IPS-NIHi7 (cell line): ENCODE measurements at regions not wholly inside any gene's neighbourhood (a gene's known extent, or its start where the extent isn't known, plus 50 kb on each side); places are given as distances from the start of the nearest gene placed in this dataset.

Source experiments
- DNase-seq: peaks from one replicate; pipeline ENCODE4 v3.0.0; 2012; ENCODE audit warnings: mixed read lengths; ENCODE audit errors: extremely low spot score

DNA sequence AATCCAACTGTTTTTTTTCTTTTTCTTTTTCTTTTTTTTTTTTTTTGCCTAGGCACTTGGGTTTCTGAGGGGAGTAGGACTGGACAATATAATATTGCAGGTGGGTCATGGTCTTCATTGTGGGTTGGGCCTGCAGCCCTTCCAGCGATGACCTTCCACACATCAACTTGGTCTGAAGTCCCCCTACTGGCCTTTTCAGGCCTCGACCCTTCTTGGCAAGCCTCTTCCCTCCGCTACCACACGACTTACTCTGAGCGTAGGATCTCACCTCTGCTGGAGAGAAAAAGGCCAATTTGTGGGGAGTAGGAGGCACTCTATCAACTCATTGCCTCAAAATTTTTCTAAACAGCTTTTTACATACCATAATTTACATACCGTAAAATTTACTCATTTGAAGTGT, 51.1 kb upstream of the GRIK3 start:
- peak; percentile 80 for DNase-seq

DNA sequence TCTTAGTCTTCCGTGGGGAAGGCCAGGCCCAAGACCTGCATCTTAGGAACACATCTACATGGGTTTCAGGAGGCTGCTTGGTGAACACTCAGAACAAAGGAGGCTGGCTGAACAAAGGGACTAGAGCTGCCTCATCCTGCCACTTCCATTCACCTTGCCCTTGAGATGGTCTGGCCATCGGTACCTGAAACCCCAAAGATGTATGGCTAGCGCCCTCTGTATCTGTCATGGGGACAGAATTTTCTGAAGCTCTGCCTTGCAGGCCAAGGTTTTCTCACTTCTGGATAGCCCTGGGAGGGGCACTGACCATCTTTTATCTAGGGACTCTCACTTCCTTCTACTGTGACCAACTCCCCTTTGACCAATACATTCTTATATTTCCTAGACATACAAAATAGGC, 55.4 kb upstream of the GRIK3 start:
- peak; percentile 29 for DNase-seq

- no peak for DNase-seq
Measured at GRCh38 chr1:37090671-37091070, 56.4 kb upstream of the GRIK3 start.

- DNase-seq = no peak
Measured at GRCh38 chr1:37092937-37093336, 58.6 kb upstream of the GRIK3 start.

DNA sequence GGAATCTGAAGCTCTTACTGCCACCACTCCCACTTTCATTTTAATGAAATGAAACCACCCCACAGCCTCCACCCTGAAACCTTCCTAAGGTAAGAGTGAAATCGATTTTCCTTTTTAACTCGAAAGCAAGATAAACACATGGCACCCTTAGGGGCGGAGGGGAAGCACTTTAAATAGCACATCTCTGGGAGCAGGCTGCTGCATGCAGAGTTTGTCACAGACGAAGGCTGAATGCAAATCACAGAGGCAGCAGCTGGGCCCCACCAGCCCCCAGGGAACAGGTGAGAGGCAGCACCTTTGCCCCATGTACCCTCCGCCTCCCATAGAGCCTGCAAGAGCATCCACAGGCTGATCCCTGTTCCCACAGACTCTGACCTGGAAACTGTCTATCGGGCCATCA, 60.0 kb upstream of the GRIK3 start:
- no peak for DNase-seq

DNA sequence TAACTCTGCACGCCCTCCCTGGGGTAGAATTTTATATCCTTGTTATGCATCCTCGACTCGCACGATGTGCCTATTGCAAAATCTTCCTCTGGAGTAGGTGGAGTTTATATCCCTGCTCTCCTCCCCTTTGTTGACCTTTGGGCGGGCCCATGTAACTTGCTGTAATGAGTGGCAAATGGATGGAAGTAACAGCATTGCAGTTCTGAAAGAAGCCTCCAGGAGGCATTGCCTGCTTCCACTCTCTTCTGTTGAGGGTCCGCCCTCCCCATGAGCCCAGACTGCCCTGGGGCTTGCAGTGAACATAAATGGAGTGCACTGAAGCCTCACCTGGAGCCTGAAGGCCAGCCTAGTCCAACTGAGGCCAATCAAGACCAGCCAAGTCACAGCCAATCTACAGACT, 62.2 kb upstream of the GRIK3 start:
- peak; percentile 78 for DNase-seq

DNA sequence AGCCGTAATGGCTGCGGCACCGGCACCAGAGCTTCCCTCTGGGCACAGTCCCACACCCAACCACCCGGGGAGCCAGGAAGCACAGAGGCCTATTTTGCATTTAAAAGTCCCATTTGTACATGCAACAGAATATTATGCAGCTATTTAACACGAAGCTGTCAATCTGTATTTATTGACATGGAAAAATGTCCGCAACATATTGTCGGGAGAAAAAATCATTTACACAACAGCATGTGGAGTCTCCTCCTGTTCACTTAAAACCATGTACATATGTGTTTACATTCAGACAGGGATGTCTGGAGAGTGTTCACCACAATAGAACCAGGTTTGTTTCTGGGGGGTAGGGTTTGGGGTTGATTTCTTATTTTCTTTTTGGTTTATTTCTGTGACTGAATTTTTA, 63.4 kb upstream of the GRIK3 start:
- DNase-seq = no peak

- DNase-seq = peak; percentile 34
Measured at GRCh38 chr1:37098237-37098636, 63.9 kb upstream of the GRIK3 start.

DNA sequence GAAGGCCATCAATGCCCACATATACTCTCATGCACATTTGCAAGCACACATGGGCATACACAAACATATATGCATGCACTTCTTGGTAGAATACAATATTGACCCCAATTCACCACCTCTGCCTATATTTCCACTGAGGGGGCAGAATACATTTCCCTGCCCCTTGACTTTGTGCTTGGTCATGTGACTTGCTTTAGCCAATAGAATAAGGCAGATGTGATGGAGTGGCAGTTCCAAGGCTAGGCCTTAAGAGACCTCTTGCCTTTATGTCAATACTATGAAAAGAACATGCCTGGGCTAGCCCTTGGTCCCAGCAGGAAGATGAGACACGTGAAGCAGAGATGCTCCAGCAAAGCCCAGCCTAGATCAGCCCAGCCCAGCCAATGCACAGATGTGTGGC, 66.0 kb upstream of the GRIK3 start:
- no peak for DNase-seq

DNA sequence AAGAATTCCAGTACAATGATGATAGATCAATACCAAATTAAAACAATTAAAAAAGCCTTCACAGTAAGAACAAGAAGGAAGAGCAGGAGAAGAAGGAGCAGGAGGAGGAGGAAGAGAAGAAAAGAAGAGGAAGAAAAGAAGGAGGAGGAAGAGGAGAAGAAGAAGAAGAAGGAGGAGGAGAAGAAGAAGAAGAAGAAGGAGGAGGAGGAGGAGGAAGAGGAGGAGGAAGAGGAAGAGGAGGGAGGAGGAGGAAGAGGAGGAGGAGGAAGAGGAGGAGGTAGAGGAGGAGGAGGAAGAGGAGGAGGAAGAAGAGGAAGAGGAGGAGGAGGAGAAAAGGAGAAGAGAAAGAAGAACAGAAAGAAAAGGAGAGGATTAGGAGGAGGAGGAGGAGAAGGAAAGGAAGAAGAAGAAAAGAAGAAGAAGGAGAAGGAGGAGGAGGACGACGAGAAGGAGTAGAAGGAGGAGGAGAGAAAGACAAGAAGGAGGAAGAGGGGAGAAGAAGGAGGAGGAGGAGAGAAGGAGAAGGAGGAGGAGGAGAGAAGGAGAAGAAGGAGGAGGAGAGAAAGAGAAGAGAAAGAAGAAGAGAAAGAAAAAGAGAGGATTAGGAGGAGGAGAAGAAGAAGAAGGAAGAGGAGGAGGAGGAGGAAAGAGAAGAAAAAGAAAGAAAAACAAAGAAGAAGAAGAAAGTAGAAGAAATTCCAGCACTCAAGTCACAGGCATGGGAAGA, 68.5 kb upstream of the GRIK3 start:
- no peak for DNase-seq

DNA sequence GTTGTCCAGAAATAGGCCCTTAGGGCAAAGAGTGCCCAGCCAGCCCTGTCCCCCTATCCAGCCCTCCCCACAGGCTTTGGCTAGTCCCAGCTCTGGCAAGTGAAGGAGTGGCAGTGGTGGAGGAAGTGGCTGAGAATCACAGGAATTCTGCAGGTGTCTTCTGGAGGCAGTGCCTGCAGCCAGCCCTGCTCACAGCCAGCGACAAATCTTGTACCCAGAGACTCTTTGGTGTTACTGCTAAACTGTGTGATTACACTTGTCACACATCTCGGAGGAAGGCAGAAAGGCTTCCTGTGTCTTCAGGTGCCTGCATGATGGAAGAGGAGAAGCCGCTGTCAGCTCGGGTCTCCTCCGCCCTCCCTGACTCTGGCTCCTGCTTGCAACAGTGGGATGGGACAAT, 71.6 kb upstream of the GRIK3 start:
- no peak for DNase-seq

DNA sequence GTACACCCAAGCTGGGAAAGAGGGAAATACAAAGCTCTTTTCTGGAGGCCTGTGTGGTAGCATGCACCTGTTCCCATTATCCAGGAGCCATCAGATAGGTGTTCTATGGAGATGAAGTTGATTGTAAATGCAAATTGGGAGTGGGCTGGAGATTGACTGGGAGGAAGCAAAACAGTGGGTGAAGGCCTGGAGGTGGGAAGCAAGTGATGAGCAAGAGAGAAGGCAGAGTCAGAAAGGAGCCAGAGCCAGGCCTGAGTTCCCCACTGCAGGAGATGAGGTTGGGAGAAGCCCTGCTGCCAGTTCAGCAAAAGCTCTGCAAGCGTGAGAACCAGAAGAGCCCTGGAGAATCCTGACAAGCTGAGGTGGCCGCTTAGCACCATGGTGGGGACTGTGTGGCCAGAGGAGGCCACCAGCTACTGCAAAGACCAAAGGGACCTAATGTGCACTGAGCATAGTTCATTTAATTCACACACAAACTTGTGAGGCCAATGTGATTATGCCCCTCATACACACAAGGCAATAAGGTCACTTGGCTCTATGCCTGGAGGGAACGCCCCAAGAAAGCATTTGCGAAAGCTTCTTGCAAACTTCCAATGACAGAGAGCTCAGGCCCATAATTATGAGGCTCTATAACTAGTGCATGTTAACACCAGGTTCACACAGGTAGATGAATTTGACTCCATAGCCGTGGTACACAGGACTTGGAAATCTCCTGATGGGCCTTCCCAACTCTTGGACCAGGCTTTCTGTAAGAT, 73.0 kb upstream of the GRIK3 start:
- DNase-seq = no peak

GRCh38 chr1:37108596-37109188, 74.4 kb upstream of the GRIK3 start:
- no peak for DNase-seq

GRCh38 chr1:37112430-37112829, 78.1 kb upstream of the GRIK3 start:
- DNase-seq = no peak

- DNase-seq = no peak
Measured at GRCh38 chr1:37113285-37113997, 79.1 kb upstream of the GRIK3 start.

GRCh38 chr1:37118790-37119189, 84.5 kb upstream of the GRIK3 start:
- DNase-seq = no peak

GRCh38 chr1:37120279-37120678, 86.0 kb upstream of the GRIK3 start:
- DNase-seq = no peak

- no peak for DNase-seq
Measured at GRCh38 chr1:37123276-37124115, 89.2 kb upstream of the GRIK3 start.

DNA sequence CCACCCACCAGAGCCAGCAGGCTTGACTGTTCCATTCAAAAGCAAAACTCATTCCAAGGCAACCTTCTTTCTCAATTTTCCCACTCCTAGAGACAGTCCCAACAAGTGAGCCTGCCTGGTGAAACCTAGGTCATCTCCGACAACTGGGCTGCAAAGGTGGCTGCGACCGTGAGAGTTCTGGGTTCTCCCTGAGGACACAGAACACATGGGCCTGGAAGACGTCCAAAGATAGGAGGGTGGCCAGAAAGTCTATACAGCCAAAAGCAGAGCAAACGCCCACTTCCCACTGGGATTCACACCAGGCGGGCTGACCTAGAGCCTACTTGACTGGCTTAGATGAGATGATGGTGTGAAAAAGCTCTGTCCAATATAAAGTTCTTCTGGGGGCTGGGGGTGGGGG, 90.2 kb upstream of the GRIK3 start:
- no peak for DNase-seq

DNA sequence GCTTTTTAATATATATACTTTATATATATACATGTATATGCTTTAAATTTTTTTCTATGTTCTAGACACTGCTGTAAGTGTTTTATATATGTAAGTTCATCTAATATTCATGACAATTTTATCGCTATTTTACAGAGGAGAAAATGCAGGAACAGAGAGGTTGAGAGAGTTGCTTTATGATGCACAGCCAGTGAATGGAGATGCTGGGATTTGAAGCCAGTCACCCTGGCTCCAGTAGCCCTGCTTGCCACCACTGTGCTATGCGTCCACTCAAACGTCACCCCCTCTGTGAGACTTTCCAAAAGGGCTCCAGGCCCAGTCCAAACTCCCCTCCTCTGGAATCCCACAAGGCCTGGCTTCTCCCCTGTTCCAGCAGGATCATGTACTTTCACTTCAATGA, 91.0 kb upstream of the GRIK3 start:
- DNase-seq = no peak

DNA sequence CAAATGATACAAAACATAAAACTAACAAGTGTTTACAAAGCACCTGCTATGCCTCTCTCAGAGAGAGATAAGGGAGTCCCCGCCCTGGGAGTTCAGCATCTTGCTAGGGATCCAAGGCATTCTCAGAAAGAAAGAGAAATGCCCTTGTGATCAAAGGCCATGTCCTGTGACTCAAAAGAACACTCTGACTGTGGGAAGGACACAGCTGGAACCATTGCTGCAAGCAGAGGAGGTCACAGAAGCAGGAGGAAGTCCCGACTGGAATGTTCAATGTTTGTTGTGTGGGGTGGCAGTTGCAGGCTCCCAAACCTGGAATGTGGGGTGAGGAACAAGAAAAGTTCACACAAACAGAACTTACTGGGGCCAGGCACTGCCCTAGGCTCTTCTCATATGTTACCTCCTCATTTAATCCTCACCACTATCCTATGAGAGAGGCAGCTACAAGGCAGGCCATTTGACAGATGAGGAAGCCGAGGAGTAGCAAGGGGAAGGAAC, 93.0 kb upstream of the GRIK3 start:
- DNase-seq = no peak
